Body of pancreas (tissue), 4 donors: ENCODE measurements at regions not wholly inside any gene's neighbourhood (a gene's known extent, or its start where the extent isn't known, plus 50 kb on each side); places are given as distances from the start of the nearest gene placed in this dataset.

Source experiments
- POLR2A ChIP-seq, 3 donors: fragments of 450-650 bp; IDR thresholded peaks; one replicate each; pipeline ENCODE4 v1.6.1; 2016; ENCODE audit warnings: antibody characterized with exemption in 3 of 3, mild to moderate bottlenecking in 2 of 3
- TF ChIP-seq, protein P1 (sequence below), 7 experiments: fragments of 450-650 bp in 4 of 7; fragments of 200-600 bp in 3 of 7; sonication (generic) in 3 of 7; IDR thresholded peaks; one replicate each; pipeline ENCODE4 v1.5.1; 2016 to 2019; ENCODE audit warnings: antibody characterized with exemption in 7 of 7

DNA sequence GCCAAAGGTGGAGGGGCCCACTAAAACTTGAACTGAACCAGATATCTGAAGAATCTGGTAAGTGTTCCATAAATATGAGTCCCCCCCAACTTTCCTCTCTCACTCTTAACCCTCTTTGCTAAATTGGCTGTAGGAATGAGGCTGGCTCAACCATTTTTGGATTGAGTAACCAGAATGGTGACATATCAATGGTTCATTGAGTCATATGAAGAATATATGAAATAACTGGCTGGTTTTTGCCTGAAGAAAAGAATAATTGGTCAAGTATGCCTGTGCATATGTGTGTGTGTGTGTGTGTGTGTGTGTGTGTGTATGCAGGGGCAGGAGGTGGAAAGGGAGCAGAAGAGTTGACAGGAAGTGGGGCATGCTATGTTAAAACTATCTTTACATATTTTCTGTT lies 472.9 kb upstream of the THBS1 start:
- TF ChIP-seq, protein P1, sequence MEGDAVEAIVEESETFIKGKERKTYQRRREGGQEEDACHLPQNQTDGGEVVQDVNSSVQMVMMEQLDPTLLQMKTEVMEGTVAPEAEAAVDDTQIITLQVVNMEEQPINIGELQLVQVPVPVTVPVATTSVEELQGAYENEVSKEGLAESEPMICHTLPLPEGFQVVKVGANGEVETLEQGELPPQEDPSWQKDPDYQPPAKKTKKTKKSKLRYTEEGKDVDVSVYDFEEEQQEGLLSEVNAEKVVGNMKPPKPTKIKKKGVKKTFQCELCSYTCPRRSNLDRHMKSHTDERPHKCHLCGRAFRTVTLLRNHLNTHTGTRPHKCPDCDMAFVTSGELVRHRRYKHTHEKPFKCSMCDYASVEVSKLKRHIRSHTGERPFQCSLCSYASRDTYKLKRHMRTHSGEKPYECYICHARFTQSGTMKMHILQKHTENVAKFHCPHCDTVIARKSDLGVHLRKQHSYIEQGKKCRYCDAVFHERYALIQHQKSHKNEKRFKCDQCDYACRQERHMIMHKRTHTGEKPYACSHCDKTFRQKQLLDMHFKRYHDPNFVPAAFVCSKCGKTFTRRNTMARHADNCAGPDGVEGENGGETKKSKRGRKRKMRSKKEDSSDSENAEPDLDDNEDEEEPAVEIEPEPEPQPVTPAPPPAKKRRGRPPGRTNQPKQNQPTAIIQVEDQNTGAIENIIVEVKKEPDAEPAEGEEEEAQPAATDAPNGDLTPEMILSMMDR (IDR thresholded peaks at IDR 0.05), result no peak
- no peak for TF ChIP-seq POLR2A (IDR thresholded peaks at IDR 0.05)
